T-helper 1 cell treated with Interleukin-12 subunit alpha and Interleukin-12 subunit beta and Interleukin-4 antibody, amounts not matched to agents 30 ng/mL and 1 ng/mL, for 36 hours (primary cell): ENCODE measurements at regions not wholly inside any gene's neighbourhood (a gene's known extent, or its start where the extent isn't known, plus 50 kb on each side); places are given as distances from the start of the nearest gene placed in this dataset.

Experiments used
- intact Hi-C: fragments of 100-400 bp; cut with micrococcal nuclease; formaldehyde crosslinking; loops from one replicate; pipeline ENCODE4 v1.15.1; 2024

- intact Hi-C loops, result no loop called here
Observed at GRCh38 chr5:10876006-10876744, 115.1 kb upstream of the DAP start.

DNA sequence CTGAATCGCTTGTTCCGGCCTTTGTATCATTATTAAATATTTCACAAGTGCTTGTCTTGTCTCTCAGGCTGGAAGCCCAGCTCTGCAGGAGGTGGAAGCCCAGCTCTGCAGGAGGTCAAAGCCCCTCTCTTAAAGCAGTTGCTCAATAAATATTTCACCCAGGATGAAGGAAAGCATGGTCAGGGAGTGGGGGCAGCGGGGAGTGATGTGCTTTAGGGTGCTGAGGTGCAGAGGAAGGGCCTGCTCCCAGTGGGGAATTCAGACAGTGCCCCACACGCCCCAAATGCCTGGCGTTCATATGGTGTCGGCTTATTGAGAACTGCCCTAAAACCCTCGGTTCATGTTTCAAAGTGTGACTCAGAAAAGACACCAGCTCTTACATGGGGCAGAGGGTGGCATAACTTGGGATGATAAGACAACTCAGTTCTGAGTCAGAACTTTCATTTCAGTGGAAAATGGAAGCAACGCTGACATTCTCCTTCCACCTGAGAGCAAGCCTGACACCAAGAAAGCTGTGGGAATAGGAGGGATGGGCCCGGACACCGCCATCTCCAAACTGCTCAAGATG, 114.3 kb upstream of the DAP start:
- intact Hi-C loops, result no loop called here

DNA sequence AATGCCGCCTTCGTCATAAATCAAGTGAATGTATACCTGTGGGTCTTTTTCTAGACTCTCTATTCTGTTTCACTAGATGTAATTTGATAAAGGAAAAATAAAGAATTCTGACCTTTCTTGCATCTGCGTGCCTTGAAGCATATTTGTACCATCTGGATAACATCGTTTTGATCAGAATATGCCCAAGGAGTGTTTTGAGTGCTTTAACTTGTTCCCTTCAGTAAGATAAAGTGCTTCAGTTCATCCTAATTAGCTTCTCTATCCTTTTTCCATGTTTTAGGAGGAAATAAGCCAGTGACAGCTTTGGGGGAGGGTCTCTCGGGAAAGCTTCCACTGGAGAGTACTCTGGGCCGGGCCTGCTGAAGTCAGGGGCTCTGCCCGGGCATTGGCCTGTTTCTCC, 113.5 kb upstream of the DAP start:
- intact Hi-C loops, result no loop called here

GRCh38 chr5:10870791-10871190, 109.8 kb upstream of the DAP start:
- intact Hi-C loops, result no loop called here

- intact Hi-C loops, result no loop called here
Observed at GRCh38 chr5:10868956-10869355, 107.9 kb upstream of the DAP start.

GRCh38 chr5:10867389-10868303, 106.6 kb upstream of the DAP start:
- intact Hi-C loops, result no loop called here

GRCh38 chr5:10866913-10867312, 105.9 kb upstream of the DAP start:
- intact Hi-C loops, result no loop called here

DNA sequence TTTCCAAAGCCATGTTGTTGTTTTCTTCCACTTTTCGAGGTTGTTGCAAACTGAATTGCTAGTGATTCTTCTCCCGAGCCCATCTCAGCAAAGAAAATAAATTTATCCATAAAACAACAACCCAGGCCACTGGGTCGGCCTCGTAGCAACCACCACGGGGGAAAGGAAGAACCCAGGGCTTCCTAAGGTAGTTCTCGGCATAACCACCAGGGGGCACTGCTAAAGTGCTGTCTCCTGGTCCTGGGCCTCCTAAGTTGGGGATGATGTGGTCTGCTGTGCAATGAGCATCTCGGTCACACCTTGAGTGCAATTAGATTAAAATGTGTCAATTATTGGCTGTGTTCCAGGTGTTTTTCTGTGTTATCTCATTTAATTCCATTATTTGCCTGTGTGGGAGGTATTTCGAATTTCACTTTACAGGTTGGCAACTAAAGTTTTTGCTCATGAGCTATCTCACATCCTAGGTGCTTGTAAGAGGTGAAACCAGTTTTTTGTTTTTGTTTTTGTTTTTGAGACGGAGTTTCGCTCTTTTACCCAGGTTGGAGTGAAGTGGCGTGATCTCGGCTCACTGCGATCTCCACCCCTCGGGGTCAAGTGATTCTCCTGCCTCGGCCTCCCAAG, 102.8 kb upstream of the DAP start:
- intact Hi-C loops, result loop anchor here (1.0 to 5.0 kb wide), 3 partner anchors 113 to 1158 kb away; no protein-coding TSS in a partner anchor

DNA sequence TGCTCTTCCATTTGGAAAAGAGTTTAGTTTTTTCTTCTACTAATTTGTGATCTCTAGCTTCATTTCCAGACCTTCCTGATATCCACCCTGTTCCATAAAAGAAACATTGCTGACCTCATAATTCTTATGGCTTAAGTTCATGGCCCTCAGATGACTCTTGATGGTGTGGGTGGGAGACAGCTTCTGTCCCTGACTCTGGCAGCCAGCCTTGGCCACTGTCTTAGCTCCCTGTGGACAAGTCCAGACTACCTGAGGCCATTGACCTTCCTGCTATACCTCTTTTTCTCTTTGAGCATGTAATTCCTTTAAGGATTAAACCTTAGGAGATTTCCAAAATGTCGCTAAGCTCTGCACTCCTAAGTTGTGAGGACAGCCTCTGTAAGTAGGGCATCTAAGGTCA, 101.1 kb upstream of the DAP start:
- intact Hi-C loops, result loop anchor here (2.0 to 5.0 kb wide), 2 partner anchors 115 to 1160 kb away; no protein-coding TSS in a partner anchor

DNA sequence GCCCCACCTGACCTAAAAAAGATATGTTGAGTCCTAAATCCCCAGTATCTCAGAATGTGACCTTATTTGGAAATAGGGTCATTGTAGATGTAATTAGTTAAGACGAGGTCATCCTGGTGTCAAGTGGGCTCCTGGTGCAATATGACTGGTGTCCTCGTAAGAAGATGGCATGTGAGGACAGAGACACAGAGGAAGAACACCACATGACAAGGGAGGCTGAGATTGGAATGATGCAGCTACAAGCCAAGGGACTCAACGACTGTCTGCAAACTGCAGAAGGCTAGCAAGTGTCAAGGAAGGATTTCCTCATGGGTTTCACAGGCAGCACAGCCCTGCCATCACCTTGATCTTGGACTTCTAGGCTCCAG, 100.4 kb upstream of the DAP start:
- intact Hi-C loops, result loop anchor here (5.0 kb wide), 1 partner anchor 1161 kb away; no protein-coding TSS in a partner anchor

- intact Hi-C loops, result loop anchor here (5.0 kb wide), 1 partner anchor 1161 kb away; no protein-coding TSS in a partner anchor
Observed at GRCh38 chr5:10860645-10861422, 99.8 kb upstream of the DAP start.

- intact Hi-C loops, result loop anchor here (5.0 kb wide), 1 partner anchor 1162 kb away; no protein-coding TSS in a partner anchor
Observed at GRCh38 chr5:10860196-10860543, 99.1 kb upstream of the DAP start.

DNA sequence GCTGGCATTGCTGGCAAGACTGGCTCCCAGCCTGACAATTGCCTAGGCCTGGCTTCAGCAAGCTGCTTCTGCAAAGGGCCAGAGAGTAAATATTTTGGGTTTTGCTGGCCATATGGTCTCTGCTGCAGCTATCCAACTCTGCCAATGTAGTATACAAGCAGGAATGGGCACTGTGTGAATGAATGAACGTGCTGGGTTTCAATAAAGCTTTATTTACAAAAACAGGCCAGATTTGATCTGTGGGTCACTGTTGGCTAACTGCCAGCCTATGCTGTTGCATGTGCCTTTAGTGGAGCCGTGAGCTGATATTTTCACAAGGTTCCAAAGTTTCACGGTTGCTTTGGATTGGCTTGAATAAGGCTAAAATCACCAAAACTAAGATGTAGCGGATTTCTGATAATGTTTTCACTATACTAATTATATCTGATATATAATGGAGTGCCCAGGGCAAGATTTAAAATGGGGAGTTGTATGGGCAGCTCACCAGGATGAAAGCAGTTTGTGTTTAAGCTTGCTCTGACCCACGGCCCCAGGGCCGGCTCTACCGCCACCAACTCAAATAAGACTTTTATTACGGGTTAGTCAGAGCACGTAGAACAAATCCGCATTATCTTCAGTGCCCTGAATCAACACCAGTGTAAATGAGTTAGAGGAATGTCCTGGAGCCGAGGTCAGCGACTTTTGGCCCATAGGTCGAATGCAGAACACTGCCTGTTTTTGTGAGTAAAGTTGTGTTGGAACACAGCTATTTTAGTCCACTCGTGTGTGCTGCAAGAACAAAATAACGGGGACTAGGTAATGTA, 98.6 kb upstream of the DAP start:
- intact Hi-C loops, result loop anchor here (5.0 kb wide), 1 partner anchor 1163 kb away; no protein-coding TSS in a partner anchor

DNA sequence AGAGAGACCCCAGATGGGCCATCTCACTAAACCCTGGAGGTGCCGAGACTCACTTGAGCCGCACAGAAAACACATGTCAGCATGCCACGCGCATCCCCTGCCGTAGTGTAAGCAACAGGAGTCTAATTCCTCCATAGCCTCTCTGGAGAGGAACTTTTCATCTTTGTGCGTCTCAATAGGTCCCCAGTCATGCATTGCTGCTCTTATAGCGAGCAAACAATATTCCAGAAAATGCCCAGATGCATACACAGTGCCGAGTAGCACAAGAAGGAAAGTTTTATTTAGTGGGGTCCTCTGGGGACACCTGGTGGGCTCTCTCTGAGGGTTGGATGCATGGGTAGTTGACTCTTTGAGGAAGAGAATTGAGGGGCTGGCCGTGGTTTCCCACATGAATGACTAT, 97.9 kb upstream of the DAP start:
- intact Hi-C loops, result no loop called here

DNA sequence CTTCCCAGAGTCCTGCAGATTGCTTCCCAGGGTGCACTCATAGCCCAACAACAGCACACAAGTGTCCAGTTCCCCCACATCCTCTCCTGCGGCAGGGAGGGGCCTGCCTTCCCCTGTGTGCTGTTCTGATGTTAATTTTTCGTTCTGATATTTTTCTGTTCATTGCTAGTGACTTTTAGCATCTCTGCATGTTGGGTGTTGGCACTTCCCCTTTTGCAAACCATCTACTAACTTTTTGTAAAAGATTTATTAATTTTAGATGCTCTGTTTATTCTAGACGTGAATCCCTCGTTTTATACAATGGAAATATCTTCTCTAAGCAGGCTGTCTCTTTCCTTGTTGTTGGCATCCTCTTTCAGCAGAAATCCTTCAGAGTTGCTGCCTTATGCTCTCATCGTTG, 97.3 kb upstream of the DAP start:
- intact Hi-C loops, result no loop called here

DNA sequence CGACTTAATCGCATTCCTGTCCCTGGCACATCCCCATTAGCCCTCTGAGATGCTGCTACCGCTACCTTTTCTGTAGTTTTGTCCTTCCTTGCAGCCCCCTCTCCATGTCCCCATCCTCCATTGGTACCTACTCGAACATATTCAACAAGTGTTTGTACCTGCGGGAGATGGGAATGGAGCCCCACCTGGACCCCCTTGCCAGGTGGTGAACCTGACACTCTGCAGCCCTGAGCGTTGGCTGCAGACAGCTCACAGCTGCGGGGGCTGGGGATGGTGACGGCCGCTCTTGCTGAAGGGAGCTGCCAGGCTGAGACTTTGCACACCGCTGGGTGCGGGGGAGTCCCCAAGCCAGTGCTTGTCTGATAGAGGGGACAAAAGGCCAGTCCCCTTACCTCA, 96.3 kb upstream of the DAP start:
- intact Hi-C loops, result no loop called here

DNA sequence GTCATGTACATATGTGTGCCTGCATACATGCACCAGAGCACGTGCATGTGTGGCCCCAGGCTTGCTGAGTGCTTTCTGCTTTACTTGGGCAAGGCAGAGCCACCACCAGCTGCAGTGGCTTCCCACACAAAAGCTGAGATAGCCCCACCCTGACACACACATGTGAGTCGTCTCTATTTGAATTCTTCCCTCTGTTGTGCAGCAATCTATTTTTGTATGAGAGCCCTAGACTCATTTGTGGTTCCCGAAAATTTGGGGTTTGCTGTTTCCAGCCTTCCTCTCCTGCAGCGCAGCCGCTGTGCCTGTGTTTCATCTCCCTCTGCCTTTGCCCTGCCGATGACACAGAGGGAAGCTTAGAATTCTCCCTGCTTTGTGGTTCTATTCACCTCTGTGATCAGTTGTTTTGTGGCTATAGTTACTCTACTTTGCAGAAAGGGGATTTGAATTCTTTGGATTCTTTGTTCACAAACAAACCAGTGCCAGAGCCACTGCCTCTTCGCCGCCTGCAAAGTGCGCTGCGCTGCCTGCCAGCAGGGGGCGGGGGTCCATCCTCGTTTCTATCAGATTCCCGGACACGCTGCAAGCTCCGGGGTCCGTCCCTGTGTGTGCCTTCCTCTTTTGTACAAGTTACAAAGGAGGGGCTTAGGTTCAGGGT, 95.8 kb upstream of the DAP start:
- intact Hi-C loops, result no loop called here

- intact Hi-C loops, result no loop called here
Observed at GRCh38 chr5:10856071-10856470, 95.0 kb upstream of the DAP start.

- intact Hi-C loops, result no loop called here
Observed at GRCh38 chr5:10854506-10855277, 93.7 kb upstream of the DAP start.
